Muscle layer of colon (tissue), 2 donors: ENCODE measurements at regions not wholly inside any gene's neighbourhood (a gene's known extent, or its start where the extent isn't known, plus 50 kb on each side); places are given as distances from the start of the nearest gene placed in this dataset.

Experiments
- H3K27ac ChIP-seq: one replicate; pipeline ENCODE4 v1.7.0; 2013; ENCODE audit warnings: low read depth, mild to moderate bottlenecking, low read length, moderate library complexity
- H3K27me3 ChIP-seq, 2 donors: one replicate each; pipeline ENCODE4 v1.7.0; 2013; ENCODE audit warnings: low read length in 2 of 2, mild to moderate bottlenecking in 2 of 2; ENCODE audit not compliant: insufficient read depth in 2 of 2, control insufficient read depth in 1 of 2
- H3K36me3 ChIP-seq: one replicate; pipeline ENCODE4 v1.7.0; 2013; ENCODE audit warnings: mild to moderate bottlenecking, low read length; ENCODE audit not compliant: insufficient read depth
- H3K4me1 ChIP-seq: one replicate; pipeline ENCODE4 v1.7.0; 2013; ENCODE audit warnings: mild to moderate bottlenecking, low read length; ENCODE audit not compliant: insufficient read depth
- H3K4me3 ChIP-seq, 2 donors: one replicate each; pipeline ENCODE4 v1.7.0; 2013; ENCODE audit warnings: low read length in 2 of 2, low read depth in 1 of 2, mild to moderate bottlenecking in 1 of 2, moderate library complexity in 1 of 2
- H3K9ac ChIP-seq: one replicate; pipeline ENCODE4 v1.7.0; 2013; ENCODE audit warnings: low read length
- H3K9me3 ChIP-seq: one replicate; pipeline ENCODE4 v1.7.0; 2013; ENCODE audit warnings: mild to moderate bottlenecking, low read length
- donor health status: abdominal sarcoma.
- donor health status: Adenocarcinoma of cecum.

- H3K9ac ChIP-seq = no peak overlapping the region
- H3K4me3 ChIP-seq = no peak overlapping the region
Observed at GRCh38 chr13:68173111-68173510, 943.0 kb upstream of the PCDH9 start.

DNA sequence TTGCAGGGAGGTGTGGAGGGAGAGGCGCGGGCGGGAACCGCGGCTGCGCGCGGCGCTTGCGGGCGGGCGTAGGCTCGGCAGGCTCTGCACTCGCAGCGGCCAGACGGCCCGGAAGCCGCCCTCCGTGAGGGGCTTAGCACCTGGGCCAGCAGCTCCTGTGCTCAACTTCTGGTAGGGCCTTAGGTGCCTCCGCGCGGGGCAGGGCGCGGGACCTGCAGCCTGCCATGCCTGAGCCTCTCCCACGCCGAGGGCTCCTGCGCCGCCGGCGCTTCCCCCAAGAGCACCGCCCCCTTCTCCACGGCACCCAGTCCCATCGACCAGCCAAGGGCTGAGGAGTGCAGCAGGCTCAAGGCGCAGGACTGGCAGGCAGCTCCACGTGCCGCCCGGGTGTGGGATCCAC, 940.8 kb upstream of the PCDH9 start:
- H3K4me3 ChIP-seq = no peak overlapping the region
- no peak overlapping the region for H3K9ac ChIP-seq
- no peaks in the 10 kb centered on the region for H3K9me3 ChIP-seq
- H3K27ac ChIP-seq = no peak overlapping the region
- H3K27me3 ChIP-seq = no peaks in the 10 kb centered on the region
- no peaks in the 10 kb centered on the region for H3K4me1 ChIP-seq
- no peaks in the 10 kb centered on the region for H3K36me3 ChIP-seq

More at GRCh38 chr13:68173111-68173510, 943.0 kb upstream of the PCDH9 start:
- H3K27me3 ChIP-seq = no peaks in the 10 kb centered on the region
- H3K27ac ChIP-seq = no peak overlapping the region
- H3K4me1 ChIP-seq = no peaks in the 10 kb centered on the region
- H3K36me3 ChIP-seq = no peaks in the 10 kb centered on the region
- H3K9me3 ChIP-seq = no peaks in the 10 kb centered on the region

DNA sequence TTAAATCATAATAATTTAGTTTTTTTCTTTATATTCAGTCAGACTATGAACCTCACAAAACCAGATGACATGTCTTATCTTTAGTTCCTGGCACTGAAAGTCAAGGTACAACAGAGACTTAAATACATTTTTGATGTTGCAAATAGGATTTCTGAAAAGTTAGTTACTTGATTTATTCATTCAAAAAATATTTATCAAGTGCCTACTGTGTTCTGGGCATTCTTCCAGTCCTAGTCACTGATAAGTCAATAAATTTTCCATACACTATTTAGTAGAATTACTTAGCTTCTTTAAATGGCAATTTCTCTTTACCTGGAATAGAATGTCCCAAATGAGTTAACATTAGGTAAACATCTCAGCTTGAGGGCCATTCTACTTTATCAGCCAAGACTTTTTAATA, 938.3 kb upstream of the PCDH9 start:
- H3K4me3 ChIP-seq = no peak overlapping the region
- no peaks in the 10 kb centered on the region for H3K4me1 ChIP-seq
- H3K9me3 ChIP-seq = no peaks in the 10 kb centered on the region
- no peaks in the 10 kb centered on the region for H3K36me3 ChIP-seq
- no peak overlapping the region for H3K9ac ChIP-seq
- H3K27ac ChIP-seq = no peak overlapping the region
- no peaks in the 10 kb centered on the region for H3K27me3 ChIP-seq

DNA sequence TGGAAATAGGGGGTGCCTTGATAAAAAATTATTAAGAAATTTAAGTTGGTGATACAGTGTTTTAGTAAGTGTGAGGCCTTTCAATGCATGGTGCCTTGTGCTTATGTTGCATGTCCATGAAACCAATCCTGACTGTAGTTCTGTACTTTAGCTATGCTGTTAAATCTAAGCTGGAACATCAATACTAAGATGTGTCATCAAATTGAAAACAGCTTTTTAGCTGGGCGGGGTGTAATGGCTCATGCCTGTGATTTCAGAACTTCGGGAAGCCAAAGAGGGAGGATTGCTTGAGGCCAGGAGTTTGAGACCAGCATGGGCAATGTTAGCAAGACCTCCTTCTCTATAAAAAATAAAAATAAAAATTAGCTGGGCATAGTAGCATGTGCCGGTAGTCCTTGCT, 930.3 kb upstream of the PCDH9 start:
- H3K9me3 ChIP-seq = no peaks in the 10 kb centered on the region
- H3K27ac ChIP-seq = no peak overlapping the region
- no peaks in the 10 kb centered on the region for H3K27me3 ChIP-seq
- no peaks in the 10 kb centered on the region for H3K4me1 ChIP-seq
- H3K4me3 ChIP-seq = no peak overlapping the region
- no peaks in the 10 kb centered on the region for H3K36me3 ChIP-seq
- no peak overlapping the region for H3K9ac ChIP-seq

- no peak overlapping the region for H3K9ac ChIP-seq
- H3K4me1 ChIP-seq = no peaks in the 10 kb centered on the region
- H3K27ac ChIP-seq = no peak overlapping the region
- no peaks in the 10 kb centered on the region for H3K36me3 ChIP-seq
- H3K9me3 ChIP-seq = no peaks in the 10 kb centered on the region
- no peaks in the 10 kb centered on the region for H3K27me3 ChIP-seq
- no peak overlapping the region for H3K4me3 ChIP-seq
Observed at GRCh38 chr13:68152414-68152813, 922.3 kb upstream of the PCDH9 start.

DNA sequence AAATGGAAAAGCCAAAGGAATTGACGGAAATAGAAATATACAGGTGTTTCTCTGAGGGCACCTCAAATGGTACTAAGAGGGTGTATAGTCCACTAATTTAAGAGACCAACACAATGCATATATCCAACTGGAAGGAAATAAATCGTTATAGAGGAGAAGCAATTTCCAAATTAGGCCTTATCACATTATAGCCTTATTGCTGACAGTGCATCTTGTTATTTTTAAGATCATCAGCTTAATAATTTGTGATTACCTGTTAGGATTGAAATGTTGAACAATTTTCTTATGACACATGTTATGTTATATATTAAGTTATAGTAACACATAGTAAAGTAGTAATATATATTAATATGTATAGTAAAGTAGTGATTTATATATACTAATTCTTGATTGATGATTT, 915.7 kb upstream of the PCDH9 start:
- Histone ChIP-seq H3K36me3 (no peaks in the 10 kb centered on the region), H3K4me3 (no peak overlapping the region), H3K9me3 (no peaks in the 10 kb centered on the region), H3K9ac (no peak overlapping the region), H3K4me1 (no peaks in the 10 kb centered on the region), H3K27ac (no peak overlapping the region), H3K27me3 (no peaks in the 10 kb centered on the region)

- no peaks in the 10 kb centered on the region for H3K27me3 ChIP-seq
- H3K4me1 ChIP-seq = no peaks in the 10 kb centered on the region
- no peaks in the 10 kb centered on the region for H3K9me3 ChIP-seq
- no peak overlapping the region for H3K4me3 ChIP-seq
- no peaks in the 10 kb centered on the region for H3K36me3 ChIP-seq
- no peak overlapping the region for H3K27ac ChIP-seq
- H3K9ac ChIP-seq = no peak overlapping the region
Observed at GRCh38 chr13:68128297-68128915, 898.3 kb upstream of the PCDH9 start.

GRCh38 chr13:68125087-68125480, 894.9 kb upstream of the PCDH9 start:
- H3K9ac ChIP-seq = no peak overlapping the region
- H3K36me3 ChIP-seq = no peaks in the 10 kb centered on the region
- H3K9me3 ChIP-seq = no peaks in the 10 kb centered on the region

GRCh38 chr13:68124437-68125086, 894.4 kb upstream of the PCDH9 start:
- Histone ChIP-seq H3K9me3 (no peaks in the 10 kb centered on the region), H3K4me3 (no peak overlapping the region), H3K36me3 (no peaks in the 10 kb centered on the region), H3K27ac (no peak overlapping the region), H3K9ac (no peak overlapping the region), H3K4me1 (no peaks in the 10 kb centered on the region), H3K27me3 (no peaks in the 10 kb centered on the region)

More at GRCh38 chr13:68125087-68125480, 894.9 kb upstream of the PCDH9 start:
- no peak overlapping the region for H3K27ac ChIP-seq
- H3K27me3 ChIP-seq = no peaks in the 10 kb centered on the region
- no peaks in the 10 kb centered on the region for H3K4me1 ChIP-seq
- H3K4me3 ChIP-seq = no peak overlapping the region

DNA sequence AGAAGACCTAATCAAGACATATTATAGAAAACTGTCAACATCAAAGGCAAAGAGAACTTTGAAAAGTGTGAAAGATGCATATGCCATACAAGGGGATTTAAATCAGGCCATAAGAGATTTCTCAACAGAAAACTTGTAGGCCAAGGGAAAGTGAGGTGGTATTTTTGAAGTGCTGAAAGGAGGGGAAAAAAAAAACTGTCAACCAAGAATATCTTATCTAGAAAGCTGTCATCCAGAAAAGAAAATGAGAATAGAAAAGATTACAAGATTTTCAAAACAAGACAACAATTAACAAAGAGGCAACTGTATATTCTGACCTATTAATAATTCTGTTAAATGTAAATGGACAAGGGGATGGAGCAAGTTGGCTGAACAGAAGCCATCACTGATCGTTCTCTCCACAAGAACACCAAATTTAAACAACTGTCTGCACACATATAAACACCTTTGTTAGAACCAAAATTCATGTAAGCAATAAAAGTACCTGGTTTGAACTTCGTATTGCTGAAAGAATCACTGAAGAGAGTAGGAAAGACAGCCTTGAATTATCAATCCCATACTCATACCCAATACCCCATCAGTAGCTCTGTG, 880.1 kb upstream of the PCDH9 start:
- H3K36me3 ChIP-seq = no peaks in the 10 kb centered on the region
- no peak overlapping the region for H3K4me3 ChIP-seq
- H3K27me3 ChIP-seq = no peaks in the 10 kb centered on the region
- no peaks in the 10 kb centered on the region for H3K9me3 ChIP-seq
- no peak overlapping the region for H3K27ac ChIP-seq
- H3K4me1 ChIP-seq = no peaks in the 10 kb centered on the region
- no peak overlapping the region for H3K9ac ChIP-seq

DNA sequence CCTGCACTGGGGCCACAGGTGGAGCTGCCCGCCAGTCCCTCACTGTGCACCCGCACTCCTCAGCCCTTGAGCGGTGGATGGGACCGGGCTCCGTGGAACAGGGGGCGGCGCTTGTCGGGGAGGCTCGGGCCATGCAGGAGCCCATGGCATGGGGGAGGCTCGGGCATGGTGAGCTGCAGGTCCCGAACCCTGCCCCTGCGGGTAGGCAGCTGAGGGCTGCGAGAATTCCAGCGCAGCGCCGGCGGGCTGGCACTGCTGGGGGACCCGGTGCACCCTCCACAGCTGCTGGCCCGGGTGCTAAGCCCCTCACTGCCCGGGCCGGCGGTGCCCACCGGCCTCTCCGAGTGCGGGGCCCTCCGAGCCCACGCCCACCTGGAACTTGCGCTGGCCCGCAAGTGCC, 877.5 kb upstream of the PCDH9 start:
- no peaks in the 10 kb centered on the region for H3K36me3 ChIP-seq
- no peaks in the 10 kb centered on the region for H3K27me3 ChIP-seq
- no peak overlapping the region for H3K4me3 ChIP-seq
- H3K27ac ChIP-seq = no peak overlapping the region
- H3K9me3 ChIP-seq = no peaks in the 10 kb centered on the region
- H3K4me1 ChIP-seq = no peaks in the 10 kb centered on the region
- no peak overlapping the region for H3K9ac ChIP-seq

DNA sequence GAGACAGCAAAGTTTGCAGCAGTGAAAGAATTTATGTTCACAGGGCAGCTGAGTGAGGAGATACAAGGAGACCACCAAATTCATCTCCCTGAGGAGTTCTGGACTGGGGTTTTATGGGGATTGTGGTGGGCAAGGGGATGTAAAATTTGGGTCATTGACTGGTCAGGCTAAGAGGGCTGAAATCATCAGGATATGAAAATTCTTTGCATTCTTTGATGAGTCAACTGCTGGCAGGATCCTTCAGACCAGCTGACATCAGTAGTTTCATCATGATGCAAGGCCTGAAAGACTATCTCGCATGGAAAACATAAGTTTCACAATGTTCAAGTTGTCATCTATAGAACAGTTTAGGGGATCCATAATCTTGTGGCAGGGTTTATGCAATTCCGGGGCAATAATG, 869.5 kb upstream of the PCDH9 start:
- no peaks in the 10 kb centered on the region for H3K4me1 ChIP-seq
- no peak overlapping the region for H3K9ac ChIP-seq
- no peaks in the 10 kb centered on the region for H3K9me3 ChIP-seq
- no peak overlapping the region for H3K4me3 ChIP-seq
- H3K27ac ChIP-seq = no peak overlapping the region
- no peaks in the 10 kb centered on the region for H3K36me3 ChIP-seq
- no peaks in the 10 kb centered on the region for H3K27me3 ChIP-seq
